GM23338 (cell line): ENCODE measurements at regions not wholly inside any gene's neighbourhood (a gene's known extent, or its start where the extent isn't known, plus 50 kb on each side); places are given as distances from the start of the nearest gene placed in this dataset.

ENCODE experiments used
- ATAC-seq: fragments of 200-7000 bp; cut with Tn5 transposase; 3 replicates; pipeline ENCODE4 v1.9.1; 2020
- DNase-seq: peaks from one replicate; pipeline ENCODE4 v3.0.0-alpha.2; 2015; ENCODE audit warnings: low spot score
- H2AFZ ChIP-seq: fragments of 200-600 bp; sonication (generic); 2 replicates; pipeline ENCODE4 v1.8.0; 2016; ENCODE audit warnings: antibody characterized with exemption, mild to moderate bottlenecking, moderate library complexity
- H3F3A ChIP-seq: fragments of 200-600 bp; sonication (generic); replicated peaks from 2 replicates; pipeline ENCODE4 v1.8.0; 2017; ENCODE audit warnings: antibody characterized with exemption, mixed run types, low read depth
- H3K27ac ChIP-seq: fragments of 200-600 bp; sonication (generic); 2 replicates; pipeline ENCODE4 v1.6.1; 2016; ENCODE audit warnings: low read depth
- H3K27me3 ChIP-seq: fragments of 200-600 bp; sonication (generic); 2 replicates; pipeline ENCODE4 v1.8.0; 2016; ENCODE audit warnings: mild to moderate bottlenecking, mixed run types, moderate library complexity; ENCODE audit not compliant: insufficient read depth
- H3K36me3 ChIP-seq: fragments of 200-600 bp; sonication (generic); 2 replicates; pipeline ENCODE4 v1.8.0; 2016; ENCODE audit warnings: mild to moderate bottlenecking; ENCODE audit not compliant: insufficient read depth
- H3K4me1 ChIP-seq: fragments of 200-600 bp; sonication (generic); 2 replicates; pipeline ENCODE4 v1.8.0; 2016; ENCODE audit warnings: mild to moderate bottlenecking, moderate library complexity; ENCODE audit not compliant: insufficient read depth
- H3K4me2 ChIP-seq: fragments of 200-600 bp; sonication (generic); 2 replicates; pipeline ENCODE4 v1.7.1; 2017; ENCODE audit warnings: mixed run types
- H3K4me3 ChIP-seq: fragments of 200-600 bp; sonication (generic); 2 replicates; pipeline ENCODE4 v1.6.1; 2016; ENCODE audit warnings: mixed run types
- H3K79me2 ChIP-seq: fragments of 200-600 bp; sonication (generic); replicated peaks from 2 replicates; pipeline ENCODE4 v1.8.0; 2017; ENCODE audit warnings: mild to moderate bottlenecking; ENCODE audit not compliant: insufficient read depth
- H3K9me2 ChIP-seq: fragments of 200-600 bp; sonication (generic); 2 replicates; pipeline ENCODE4 v1.8.0; 2017; ENCODE audit not compliant: insufficient read depth
- H4K20me1 ChIP-seq: fragments of 200-600 bp; sonication (generic); replicated peaks from 2 replicates; pipeline ENCODE4 v1.8.0; 2017; ENCODE audit warnings: mild to moderate bottlenecking; ENCODE audit not compliant: insufficient read depth
- H3K27ac Mint-ChIP-seq: 2 replicates; pipeline ENCODE4 v1.8.0; 2020; ENCODE audit warnings: inconsistent platforms, mild to moderate bottlenecking, moderate library complexity, mixed read lengths
- H3K27me3 Mint-ChIP-seq: 3 replicates; pipeline ENCODE4 v1.8.0; 2022; ENCODE audit warnings: low read depth, mild to moderate bottlenecking, moderate library complexity, mixed read lengths, inconsistent platforms; ENCODE audit not compliant: insufficient read depth, poor library complexity
- H3K36me3 Mint-ChIP-seq: 3 replicates; pipeline ENCODE4 v1.8.0; 2021; ENCODE audit warnings: low read depth, mild to moderate bottlenecking, inconsistent platforms, moderate library complexity, mixed read lengths
- H3K4me1 Mint-ChIP-seq: 3 replicates; pipeline ENCODE4 v1.8.0; 2020; ENCODE audit warnings: mild to moderate bottlenecking, inconsistent platforms, mixed read lengths
- H3K4me3 Mint-ChIP-seq: 3 replicates; pipeline ENCODE4 v1.8.0; 2021; ENCODE audit warnings: moderate library complexity, mild to moderate bottlenecking, inconsistent platforms, mixed read lengths
- H3K9me3 Mint-ChIP-seq: 3 replicates; pipeline ENCODE4 v1.8.0; 2020; ENCODE audit warnings: moderate library complexity, mild to moderate bottlenecking, inconsistent platforms, mixed read lengths
- CREB1 ChIP-seq: fragments of 250-450 bp; sonication (Bioruptor Pico); IDR thresholded peaks from 2 replicates; pipeline ENCODE4 v1.5.0; 2020; ENCODE audit warnings: low read depth, mild to moderate bottlenecking, moderate library complexity
- POLR2AphosphoS5 ChIP-seq: IDR thresholded peaks from 2 replicates; pipeline ENCODE4 v1.6.1; 2016; ENCODE audit warnings: antibody characterized with exemption, low read depth
- STAT1 ChIP-seq: IDR thresholded peaks from one replicate; pipeline ENCODE4 v1.6.1; 2016; ENCODE audit warnings: antibody characterized with exemption; ENCODE audit not compliant: unreplicated experiment
- ZNF114 ChIP-seq: fragments of 250-450 bp; sonication (Bioruptor Pico); IDR thresholded peaks from 2 replicates; pipeline ENCODE4 v1.5.0; 2020; ENCODE audit warnings: mild to moderate bottlenecking, moderate library complexity
- ZNF331 ChIP-seq: fragments of 250-450 bp; sonication (Bioruptor Pico); IDR thresholded peaks from 2 replicates; pipeline ENCODE4 v1.5.0; 2020; ENCODE audit warnings: low read depth, mild to moderate bottlenecking, moderate library complexity
- TF ChIP-seq, protein P1 (sequence below): IDR thresholded peaks from one replicate; pipeline ENCODE4 v1.6.1; 2018; ENCODE audit warnings: antibody characterized with exemption; ENCODE audit not compliant: unreplicated experiment

DNA sequence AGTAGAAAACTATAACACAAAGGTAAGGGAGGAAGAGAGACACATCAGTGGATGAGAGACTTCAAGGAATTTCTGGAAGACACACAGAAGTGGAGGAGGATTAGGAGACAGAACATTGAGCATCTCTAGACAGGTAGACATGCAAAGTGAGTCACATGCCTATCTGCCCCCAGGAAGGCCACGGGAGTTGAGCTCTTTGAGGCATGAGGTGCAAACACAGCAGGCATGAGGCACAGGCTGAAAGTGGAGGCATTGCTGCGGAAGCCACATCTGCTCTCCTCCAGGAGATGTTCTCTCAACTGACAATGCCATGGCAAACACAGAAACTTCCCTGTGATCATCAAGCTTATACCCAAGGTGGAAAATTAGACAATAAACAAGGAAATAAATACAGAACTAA, 481.6 kb upstream of the MYT1L start:
- Mint-ChIP-seq H3K36me3 (peaks cover 14% of the 10 kb centered on the region), H3K9me3 (peaks cover 37% of the 10 kb centered on the region), H3K4me3 (no peak overlapping the region), H3K4me1 (peaks cover 2% of the 10 kb centered on the region; the same call in 2 of the 3 replicates), H3K27me3 (peaks cover 10% of the 10 kb centered on the region), H3K27ac (no peak overlapping the region)
- H3K9me2 ChIP-seq = 0 out of 2 replicates have a peak, but pooled peaks cover 1% of the 10 kb centered on the region
- H4K20me1 ChIP-seq = no peaks in the 10 kb centered on the region
- no peak overlapping the region for H3K4me3 ChIP-seq
- H3K4me1 ChIP-seq = no peaks in the 10 kb centered on the region
- H3K79me2 ChIP-seq = no peaks in the 10 kb centered on the region
- H3K27ac ChIP-seq = no peak overlapping the region
- H3K4me2 ChIP-seq = no peak overlapping the region
- no peak for ATAC-seq
- H3K27me3 ChIP-seq = no peaks in the 10 kb centered on the region
- no peaks in the 10 kb centered on the region for H3F3A ChIP-seq
- TF ChIP-seq, protein P1, sequence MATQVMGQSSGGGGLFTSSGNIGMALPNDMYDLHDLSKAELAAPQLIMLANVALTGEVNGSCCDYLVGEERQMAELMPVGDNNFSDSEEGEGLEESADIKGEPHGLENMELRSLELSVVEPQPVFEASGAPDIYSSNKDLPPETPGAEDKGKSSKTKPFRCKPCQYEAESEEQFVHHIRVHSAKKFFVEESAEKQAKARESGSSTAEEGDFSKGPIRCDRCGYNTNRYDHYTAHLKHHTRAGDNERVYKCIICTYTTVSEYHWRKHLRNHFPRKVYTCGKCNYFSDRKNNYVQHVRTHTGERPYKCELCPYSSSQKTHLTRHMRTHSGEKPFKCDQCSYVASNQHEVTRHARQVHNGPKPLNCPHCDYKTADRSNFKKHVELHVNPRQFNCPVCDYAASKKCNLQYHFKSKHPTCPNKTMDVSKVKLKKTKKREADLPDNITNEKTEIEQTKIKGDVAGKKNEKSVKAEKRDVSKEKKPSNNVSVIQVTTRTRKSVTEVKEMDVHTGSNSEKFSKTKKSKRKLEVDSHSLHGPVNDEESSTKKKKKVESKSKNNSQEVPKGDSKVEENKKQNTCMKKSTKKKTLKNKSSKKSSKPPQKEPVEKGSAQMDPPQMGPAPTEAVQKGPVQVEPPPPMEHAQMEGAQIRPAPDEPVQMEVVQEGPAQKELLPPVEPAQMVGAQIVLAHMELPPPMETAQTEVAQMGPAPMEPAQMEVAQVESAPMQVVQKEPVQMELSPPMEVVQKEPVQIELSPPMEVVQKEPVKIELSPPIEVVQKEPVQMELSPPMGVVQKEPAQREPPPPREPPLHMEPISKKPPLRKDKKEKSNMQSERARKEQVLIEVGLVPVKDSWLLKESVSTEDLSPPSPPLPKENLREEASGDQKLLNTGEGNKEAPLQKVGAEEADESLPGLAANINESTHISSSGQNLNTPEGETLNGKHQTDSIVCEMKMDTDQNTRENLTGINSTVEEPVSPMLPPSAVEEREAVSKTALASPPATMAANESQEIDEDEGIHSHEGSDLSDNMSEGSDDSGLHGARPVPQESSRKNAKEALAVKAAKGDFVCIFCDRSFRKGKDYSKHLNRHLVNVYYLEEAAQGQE = no peak
- DNase-seq = no peak
- no peak overlapping the region for H2AFZ ChIP-seq
- no peaks in the 10 kb centered on the region for H3K36me3 ChIP-seq

DNA sequence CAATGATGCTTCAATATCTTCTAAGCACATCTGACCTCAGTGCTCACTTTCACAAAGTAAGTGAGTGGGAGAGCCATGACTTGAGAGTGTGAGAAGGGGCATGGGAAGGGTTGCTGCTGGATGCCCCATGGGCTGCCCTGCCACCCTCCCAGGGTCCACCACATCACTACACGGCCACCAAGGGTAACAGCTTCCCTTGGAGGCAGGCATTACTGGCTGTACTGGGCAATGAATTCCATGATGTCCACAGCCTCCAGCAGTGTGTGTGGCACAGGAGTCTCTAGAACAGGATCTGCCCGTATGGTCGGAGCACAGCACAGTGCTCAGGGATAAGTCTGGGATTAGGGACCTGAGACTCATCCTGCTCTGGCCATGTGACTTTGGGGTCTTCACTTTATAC, 481.0 kb upstream of the MYT1L start:
- peaks cover 14% of the 10 kb centered on the region for H3K36me3 Mint-ChIP-seq
- Histone ChIP-seq H3K4me3 (no peak overlapping the region), H3K4me2 (no peak overlapping the region), H3K27me3 (no peaks in the 10 kb centered on the region), H3K27ac (no peak overlapping the region), H3K4me1 (no peaks in the 10 kb centered on the region), H2AFZ (no peak overlapping the region), H3K9me2 (no peaks in the 10 kb centered on the region), H4K20me1 (no peaks in the 10 kb centered on the region), H3K79me2 (no peaks in the 10 kb centered on the region), H3K36me3 (no peaks in the 10 kb centered on the region), H3F3A (no peaks in the 10 kb centered on the region)
- H3K9me3 Mint-ChIP-seq = peaks cover 37% of the 10 kb centered on the region
- H3K4me1 Mint-ChIP-seq = peaks cover 2% of the 10 kb centered on the region; the same call in 2 of the 3 replicates
- no peak overlapping the region for H3K27ac Mint-ChIP-seq
- peaks cover 10% of the 10 kb centered on the region for H3K27me3 Mint-ChIP-seq
- ATAC-seq (no peak), DNase-seq (no peak)
- TF ChIP-seq, protein P1 = no peak
- TF ChIP-seq STAT1 = no peak
- no peak for TF ChIP-seq POLR2AphosphoS5
- no peak for TF ChIP-seq ZNF331 (CRISPR knock-in tag)
- no peak for TF ChIP-seq CREB1 (CRISPR knock-in tag)
- no peak for TF ChIP-seq ZNF114
- H3K4me3 Mint-ChIP-seq = no peak overlapping the region
